T-helper 2 cell (primary cell): ENCODE measurements at regions not wholly inside any gene's neighbourhood (a gene's known extent, or its start where the extent isn't known, plus 50 kb on each side); places are given as distances from the start of the nearest gene placed in this dataset.

ENCODE experiments used
- DNase-seq, 5 experiments: peaks; one replicate each; pipeline versions ENCODE4 v3.0.0 to v3.0.0-alpha.2; 2012 to 2022

DNA sequence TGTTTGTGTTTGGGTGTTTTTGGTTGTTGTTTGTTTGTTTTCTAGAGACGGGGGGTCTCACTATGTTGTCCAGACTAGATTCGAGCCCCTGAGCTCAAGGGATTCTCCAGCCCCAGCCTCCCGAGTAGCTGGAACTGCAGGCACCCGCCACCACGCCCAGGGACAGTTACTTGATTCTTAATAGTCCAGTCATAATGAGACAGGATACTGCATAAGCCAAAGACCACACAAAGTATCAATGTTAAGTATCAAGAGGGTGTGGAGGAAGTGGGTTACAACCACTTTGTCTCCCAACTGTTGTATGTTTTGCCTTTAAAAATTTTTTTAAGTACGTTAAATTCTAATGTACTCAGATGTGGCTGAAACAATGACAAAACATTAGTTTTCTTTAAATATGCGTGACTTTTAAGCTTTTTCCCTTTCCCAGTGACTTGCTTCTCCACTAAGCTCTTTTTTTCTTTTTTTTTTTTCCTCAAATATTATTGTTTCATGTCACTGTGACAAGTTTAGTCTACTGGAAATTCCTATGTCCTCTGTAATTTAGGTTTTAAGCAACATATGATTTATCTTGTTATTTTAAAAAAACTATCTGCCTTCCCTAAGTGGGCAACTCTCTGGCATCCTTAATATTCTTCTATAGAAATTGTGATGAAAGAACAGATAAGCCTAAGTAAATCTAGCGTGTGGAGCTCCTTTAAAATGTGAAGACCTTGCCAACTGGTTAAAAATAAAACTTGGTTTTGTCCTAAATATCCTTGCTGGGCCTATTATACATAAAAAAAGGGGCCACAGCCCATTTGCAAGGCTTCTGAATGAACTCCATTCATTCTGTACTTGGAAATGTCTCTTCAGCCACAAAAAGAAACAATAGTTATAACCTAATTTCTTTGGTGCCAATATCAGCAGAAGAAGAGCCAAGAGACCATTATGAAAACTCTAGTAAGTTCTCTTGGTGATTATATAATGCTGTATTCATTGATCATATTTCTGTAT is 56.2 kb upstream of the DPH5 start:
- peak in 2 of 5 experiments; percentile 48 to 98 for DNase-seq

- DNase-seq = no peak
Observed at GRCh38 chr1:101080859-101081258, 55.3 kb upstream of the DPH5 start.

DNA sequence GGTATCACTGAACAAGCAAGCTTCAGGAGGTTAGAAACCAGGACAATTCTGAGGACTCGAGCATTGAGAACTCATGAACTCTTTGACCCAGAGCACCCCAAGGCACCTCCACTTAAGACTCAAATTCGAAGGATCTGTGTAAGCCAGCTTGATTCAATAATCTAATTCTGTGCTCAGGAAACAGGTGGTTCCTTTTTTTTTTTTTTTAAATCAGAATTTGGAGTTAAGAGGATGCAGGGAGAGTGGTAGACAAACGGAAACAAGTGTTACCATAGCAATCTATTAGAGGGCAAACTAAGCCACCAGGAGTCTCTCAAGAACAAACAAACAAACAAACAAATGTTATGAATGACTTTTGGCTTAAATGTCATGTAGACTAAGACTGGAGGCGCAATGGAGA is 53.8 kb upstream of the DPH5 start:
- no peak for DNase-seq

GRCh38 chr1:101077849-101078248 is 52.3 kb upstream of the DPH5 start:
- no peak for DNase-seq

DNA sequence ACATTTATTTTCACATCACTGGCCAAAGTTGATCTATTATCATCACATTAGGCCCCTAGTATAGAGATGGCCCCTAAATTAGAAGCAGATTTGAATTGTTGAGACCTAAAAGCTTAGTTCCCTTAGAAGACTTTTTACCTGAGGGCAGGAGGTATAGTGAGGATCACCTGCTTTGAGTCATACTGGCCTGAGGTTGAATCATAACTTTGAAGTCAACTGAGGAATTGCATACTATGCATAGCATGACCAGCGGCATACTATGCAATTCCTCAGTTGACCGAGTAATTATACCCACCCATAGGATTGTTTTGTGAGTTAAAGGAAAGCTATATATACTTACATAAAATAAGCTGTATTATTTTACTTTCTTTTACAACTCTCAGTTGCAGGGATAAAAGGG is 50.3 kb upstream of the DPH5 start:
- DNase-seq = no peak
